ENCODE measurements at regions not wholly inside any gene's neighbourhood (a gene's known extent, or its start where the extent isn't known, plus 50 kb on each side); places are given as distances from the start of the nearest gene placed in this dataset.

- TF ChIP-seq MAX (IDR thresholded peaks at IDR 0.05): no peak
- TF ChIP-seq CTCF (IDR thresholded peaks at IDR 0.05): no peak
- TF ChIP-seq POLR2A (IDR thresholded peaks at IDR 0.05; ENCODE audit: low read length): no peak
- no peak for TF ChIP-seq USF2 (IDR thresholded peaks at IDR 0.05)
- TF ChIP-seq ZSCAN20 (CRISPR knock-in tag; IDR thresholded peaks at IDR 0.05): no peak
These were observed 576.1 kb downstream of the ALG10 start for GRCh38 chr12:34598352-34598827.
